ENCODE measurements at regions not wholly inside any gene's neighbourhood (a gene's known extent, or its start where the extent isn't known, plus 50 kb on each side); places are given as distances from the start of the nearest gene placed in this dataset.

- intact Hi-C loops (cut with micrococcal nuclease): no loop called here
- Histone ChIP-seq H3K9me3 (replicated peaks in 1 of 2; ENCODE audit: control insufficient read depth in 1 of 2, insufficient read depth in 1 of 2, low read length in 2 of 2) (peaks cover 5 to 10% of the 10 kb centered on the region in 2 donors), H3K79me2 (ENCODE audit: insufficient read depth, low read length) (no peaks in the 10 kb centered on the region), H3K4me1 (ENCODE audit: control insufficient read depth in 1 of 2, insufficient read depth in 2 of 2, low read length in 2 of 2) (no peaks in the 10 kb centered on the region), H3K27me3 (ENCODE audit: control insufficient read depth in 2 of 2, insufficient read depth in 2 of 2, low read length in 2 of 2) (no peaks in the 10 kb centered on the region), H4K20me1 (ENCODE audit: insufficient read depth, low read length) (no peaks in the 10 kb centered on the region), H3K4me2 (replicated peaks; ENCODE audit: extremely low read depth, low read length, poor library complexity, severe bottlenecking) (no peak overlapping the region), H3K27ac (ENCODE audit: low read depth in 1 of 2, low read length in 2 of 2) (no peak overlapping the region), H3K4me3 (replicated peaks in 1 of 3; ENCODE audit: low read depth in 2 of 3, low read length in 3 of 3) (no peak overlapping the region), H3K9ac (ENCODE audit: insufficient read depth, low read length, poor library complexity, severe bottlenecking) (no peak overlapping the region), H3K36me3 (replicated peaks in 1 of 2; ENCODE audit: control insufficient read depth in 1 of 2, insufficient read depth in 2 of 2, low read length in 2 of 2) (no peaks in the 10 kb centered on the region), H2AFZ (ENCODE audit: insufficient read depth, low read depth, low read length, poor library complexity, severe bottlenecking) (no peak overlapping the region)
- Mint-ChIP-seq H3K4me1 (no peaks in the 10 kb centered on the region), H3K36me3 (no peaks in the 10 kb centered on the region), H3K4me3 (no peak overlapping the region), H3K27me3 (ENCODE audit: low read depth in 3 of 3) (no peaks in the 10 kb centered on the region), H3K9me3 (peaks cover 0 to 13% (median 4%) of the 10 kb centered on the region in 7 donors), H3K27ac (no peak overlapping the region)
- DNase-seq: no peak
- TF ChIP-seq, protein P1, sequence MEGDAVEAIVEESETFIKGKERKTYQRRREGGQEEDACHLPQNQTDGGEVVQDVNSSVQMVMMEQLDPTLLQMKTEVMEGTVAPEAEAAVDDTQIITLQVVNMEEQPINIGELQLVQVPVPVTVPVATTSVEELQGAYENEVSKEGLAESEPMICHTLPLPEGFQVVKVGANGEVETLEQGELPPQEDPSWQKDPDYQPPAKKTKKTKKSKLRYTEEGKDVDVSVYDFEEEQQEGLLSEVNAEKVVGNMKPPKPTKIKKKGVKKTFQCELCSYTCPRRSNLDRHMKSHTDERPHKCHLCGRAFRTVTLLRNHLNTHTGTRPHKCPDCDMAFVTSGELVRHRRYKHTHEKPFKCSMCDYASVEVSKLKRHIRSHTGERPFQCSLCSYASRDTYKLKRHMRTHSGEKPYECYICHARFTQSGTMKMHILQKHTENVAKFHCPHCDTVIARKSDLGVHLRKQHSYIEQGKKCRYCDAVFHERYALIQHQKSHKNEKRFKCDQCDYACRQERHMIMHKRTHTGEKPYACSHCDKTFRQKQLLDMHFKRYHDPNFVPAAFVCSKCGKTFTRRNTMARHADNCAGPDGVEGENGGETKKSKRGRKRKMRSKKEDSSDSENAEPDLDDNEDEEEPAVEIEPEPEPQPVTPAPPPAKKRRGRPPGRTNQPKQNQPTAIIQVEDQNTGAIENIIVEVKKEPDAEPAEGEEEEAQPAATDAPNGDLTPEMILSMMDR (IDR thresholded peaks at IDR 0.05): no peak
- WGBS (ENCODE audit: insufficient coverage): 90% methylated on average over 5 of the region's 5 CpGs
Measured at GRCh38 chr12:42969355-42969754, 379.8 kb upstream of the PRICKLE1 start.

DNA sequence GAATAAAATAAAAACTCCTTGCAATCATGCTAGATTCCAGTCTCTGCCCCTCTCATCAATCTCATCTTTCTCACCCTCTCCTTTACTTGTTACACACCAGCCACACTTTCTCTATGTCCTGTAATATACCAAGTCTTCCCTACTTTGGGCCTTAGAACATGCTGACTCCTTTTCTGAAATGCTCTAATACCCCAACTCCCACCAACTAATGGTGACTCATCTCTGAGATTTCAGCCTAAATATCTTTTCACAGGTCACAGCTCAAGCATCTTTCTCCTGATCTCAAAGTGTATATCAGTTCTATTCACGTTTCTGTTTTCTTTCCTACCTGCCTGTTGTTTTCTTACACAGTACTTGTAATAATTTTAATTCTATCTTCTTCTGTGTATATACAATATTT lies 378.9 kb upstream of the PRICKLE1 start:
- H3K9me3 Mint-ChIP-seq: peaks cover 0 to 6% (median 3%) of the 10 kb centered on the region in 7 donors
- Histone ChIP-seq H3K4me3 (replicated peaks in 1 of 3; ENCODE audit: low read depth in 2 of 3, low read length in 3 of 3) (no peak overlapping the region), H3K4me1 (ENCODE audit: control insufficient read depth in 1 of 2, insufficient read depth in 2 of 2, low read length in 2 of 2) (no peaks in the 10 kb centered on the region), H3K4me2 (replicated peaks; ENCODE audit: extremely low read depth, low read length, poor library complexity, severe bottlenecking) (no peak overlapping the region), H3K36me3 (replicated peaks in 1 of 2; ENCODE audit: control insufficient read depth in 1 of 2, insufficient read depth in 2 of 2, low read length in 2 of 2) (no peaks in the 10 kb centered on the region), H3K79me2 (ENCODE audit: insufficient read depth, low read length) (no peaks in the 10 kb centered on the region), H3K9ac (ENCODE audit: insufficient read depth, low read length, poor library complexity, severe bottlenecking) (no peak overlapping the region), H2AFZ (ENCODE audit: insufficient read depth, low read depth, low read length, poor library complexity, severe bottlenecking) (no peak overlapping the region), H4K20me1 (ENCODE audit: insufficient read depth, low read length) (no peaks in the 10 kb centered on the region), H3K27ac (ENCODE audit: low read depth in 1 of 2, low read length in 2 of 2) (no peak overlapping the region), H3K9me3 (replicated peaks in 1 of 2; ENCODE audit: control insufficient read depth in 1 of 2, insufficient read depth in 1 of 2, low read length in 2 of 2) (peaks cover 3 to 5% of the 10 kb centered on the region in 2 donors), H3K27me3 (ENCODE audit: control insufficient read depth in 2 of 2, insufficient read depth in 2 of 2, low read length in 2 of 2) (no peaks in the 10 kb centered on the region)
- no peaks in the 10 kb centered on the region for H3K4me1 Mint-ChIP-seq
- WGBS (ENCODE audit: insufficient coverage): no CpG with 5 or more reads among the region's 1 CpG
- no peak overlapping the region for H3K4me3 Mint-ChIP-seq
- H3K36me3 Mint-ChIP-seq: no peaks in the 10 kb centered on the region
- no peaks in the 10 kb centered on the region for H3K27me3 Mint-ChIP-seq (ENCODE audit: low read depth in 3 of 3)
- intact Hi-C loops (cut with micrococcal nuclease): no loop called here
- TF ChIP-seq, protein P1 (IDR thresholded peaks at IDR 0.05): no peak
- DNase-seq: no peak
- H3K27ac Mint-ChIP-seq: no peak overlapping the region
